DMS79 (cell line): ENCODE measurements at regions not wholly inside any gene's neighbourhood (a gene's known extent, or its start where the extent isn't known, plus 50 kb on each side); places are given as distances from the start of the nearest gene placed in this dataset.

Experiments
- DNase-seq: peaks from one replicate; lab custom pipeline; 2025; lab: John Stamatoyannopoulos, UW

DNA sequence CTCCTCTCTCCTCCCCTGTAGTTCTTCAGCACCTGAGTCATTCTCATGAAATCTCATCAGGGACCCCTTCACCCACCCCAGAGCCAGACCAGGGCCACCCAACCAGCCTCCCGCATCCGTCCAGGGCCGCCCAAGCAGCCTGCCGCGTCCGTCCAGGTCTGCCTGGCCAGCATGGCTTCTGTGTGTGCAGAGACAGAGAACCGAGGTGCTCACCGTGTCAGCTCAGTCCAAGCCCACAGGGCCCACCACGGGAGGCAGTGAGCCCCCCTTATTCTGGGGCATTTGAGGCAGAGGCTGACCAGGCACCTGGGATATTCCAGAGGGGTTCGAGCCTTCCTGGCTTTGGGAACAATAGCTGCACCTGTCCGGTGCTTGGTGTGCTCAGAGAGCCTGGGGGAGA, 1117.3 kb downstream of the BRD1 start:
- no peak for DNase-seq

DNA sequence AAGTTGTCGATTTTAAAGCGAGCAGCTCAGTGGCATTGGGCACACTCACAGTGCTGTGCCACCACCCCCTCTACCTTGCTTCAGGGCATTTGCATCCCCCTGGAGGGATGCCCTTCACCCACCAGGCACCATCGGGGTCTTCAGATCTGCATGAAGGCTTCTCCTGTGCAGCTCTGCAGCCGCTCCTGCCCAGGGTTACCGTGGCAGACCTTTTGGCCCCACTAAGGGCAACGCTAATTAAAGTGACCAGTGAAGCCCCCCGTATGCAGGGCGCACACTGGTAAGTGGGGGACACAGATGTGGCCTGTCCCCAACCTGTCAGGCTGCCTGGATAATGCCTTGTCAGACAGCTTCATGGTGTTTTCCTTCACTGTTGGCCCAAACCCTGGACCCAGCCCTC, 1117.7 kb downstream of the BRD1 start:
- no peak for DNase-seq

DNA sequence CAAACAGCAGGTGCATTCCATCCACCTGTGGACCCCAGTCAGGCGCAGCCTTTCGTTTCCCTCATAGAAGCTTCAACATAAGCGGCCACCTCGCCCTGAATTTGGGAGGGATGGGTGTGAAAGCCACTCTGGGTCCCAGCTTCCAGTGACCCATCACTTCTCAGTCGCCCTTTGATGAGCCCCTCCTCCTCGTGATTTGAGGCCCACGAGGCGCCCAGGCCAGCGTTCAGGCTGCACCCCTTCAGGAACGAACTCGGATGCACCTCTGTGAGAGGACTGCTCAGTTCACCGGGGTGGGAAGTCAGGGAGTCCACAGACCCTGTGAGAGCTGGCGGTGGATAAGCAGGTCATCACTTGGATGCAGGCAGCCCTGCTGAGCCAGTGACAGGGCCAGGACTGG, 1118.2 kb downstream of the BRD1 start:
- DNase-seq = no peak

DNA sequence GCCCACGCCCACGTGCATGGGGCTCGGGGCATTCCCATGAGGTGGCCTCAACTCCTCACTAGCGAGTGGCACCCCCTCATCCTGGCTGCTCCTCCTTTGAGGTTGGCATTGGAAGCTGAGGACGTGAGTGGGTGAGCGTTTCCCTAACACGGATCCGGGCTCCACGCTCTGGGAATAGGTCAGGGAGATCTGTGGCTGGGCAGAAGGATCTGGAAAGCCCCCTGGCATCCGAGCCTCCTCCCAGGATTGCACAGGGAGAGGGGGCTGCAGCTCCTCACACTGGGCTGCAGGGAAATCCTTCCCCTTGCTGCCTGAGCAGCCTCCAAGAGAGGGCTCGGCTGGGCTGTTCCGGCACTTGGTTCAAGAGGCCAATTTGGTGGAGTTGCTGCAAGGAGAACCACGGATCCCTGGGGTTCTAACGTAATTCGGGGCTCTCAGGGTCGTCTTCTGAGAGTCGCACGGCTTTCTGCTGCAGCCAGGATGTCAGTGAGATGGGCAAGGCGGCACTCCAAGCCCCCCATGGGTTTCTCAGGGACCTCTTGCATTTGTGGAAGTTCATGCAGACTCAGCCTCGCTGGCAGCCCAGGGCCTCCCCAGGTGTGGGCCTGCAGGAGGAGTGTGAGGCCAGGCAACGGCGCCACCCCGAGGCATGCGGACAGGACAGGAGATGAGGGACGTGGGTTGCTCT, 1119.0 kb downstream of the BRD1 start:
- no peak for DNase-seq

DNA sequence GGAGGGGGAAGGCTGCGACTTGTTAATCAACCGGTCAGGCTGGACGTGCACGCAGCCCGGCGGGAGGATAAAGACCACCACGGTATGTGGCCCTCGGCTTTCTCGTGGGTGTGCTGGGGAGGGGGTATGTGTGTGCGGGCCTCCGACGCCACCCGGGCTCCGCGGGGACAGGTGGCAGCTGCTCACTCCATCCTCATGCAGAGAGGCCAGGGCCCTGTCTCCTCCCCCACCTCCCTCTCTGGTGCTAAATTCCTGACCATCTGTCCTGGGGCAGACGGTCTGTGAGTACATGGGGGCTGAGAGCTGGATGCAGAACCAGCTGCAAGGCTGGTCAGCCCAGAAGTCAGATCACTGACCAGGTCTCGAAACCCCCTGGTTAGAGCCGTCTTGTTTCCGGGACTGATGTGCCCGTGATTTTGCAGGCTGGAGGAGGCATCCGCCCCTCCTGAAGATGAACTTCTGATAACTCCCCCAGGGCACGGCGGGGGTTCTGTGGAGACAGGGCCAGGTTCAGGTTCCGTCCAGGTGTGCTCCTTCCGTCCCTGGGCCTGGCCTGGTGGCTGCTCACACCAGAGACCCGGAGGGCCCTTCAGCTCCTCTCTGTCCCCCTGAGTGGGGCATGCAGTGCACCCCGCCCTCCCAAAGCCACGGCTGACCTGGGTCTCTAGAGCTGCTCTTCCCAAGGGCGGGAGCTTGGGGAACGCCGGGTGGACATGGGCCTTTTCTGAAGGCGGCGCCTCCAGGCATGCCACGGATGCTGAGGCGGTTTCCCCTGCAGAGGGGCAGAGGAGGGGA, 1119.7 kb downstream of the BRD1 start:
- DNase-seq = no peak

DNA sequence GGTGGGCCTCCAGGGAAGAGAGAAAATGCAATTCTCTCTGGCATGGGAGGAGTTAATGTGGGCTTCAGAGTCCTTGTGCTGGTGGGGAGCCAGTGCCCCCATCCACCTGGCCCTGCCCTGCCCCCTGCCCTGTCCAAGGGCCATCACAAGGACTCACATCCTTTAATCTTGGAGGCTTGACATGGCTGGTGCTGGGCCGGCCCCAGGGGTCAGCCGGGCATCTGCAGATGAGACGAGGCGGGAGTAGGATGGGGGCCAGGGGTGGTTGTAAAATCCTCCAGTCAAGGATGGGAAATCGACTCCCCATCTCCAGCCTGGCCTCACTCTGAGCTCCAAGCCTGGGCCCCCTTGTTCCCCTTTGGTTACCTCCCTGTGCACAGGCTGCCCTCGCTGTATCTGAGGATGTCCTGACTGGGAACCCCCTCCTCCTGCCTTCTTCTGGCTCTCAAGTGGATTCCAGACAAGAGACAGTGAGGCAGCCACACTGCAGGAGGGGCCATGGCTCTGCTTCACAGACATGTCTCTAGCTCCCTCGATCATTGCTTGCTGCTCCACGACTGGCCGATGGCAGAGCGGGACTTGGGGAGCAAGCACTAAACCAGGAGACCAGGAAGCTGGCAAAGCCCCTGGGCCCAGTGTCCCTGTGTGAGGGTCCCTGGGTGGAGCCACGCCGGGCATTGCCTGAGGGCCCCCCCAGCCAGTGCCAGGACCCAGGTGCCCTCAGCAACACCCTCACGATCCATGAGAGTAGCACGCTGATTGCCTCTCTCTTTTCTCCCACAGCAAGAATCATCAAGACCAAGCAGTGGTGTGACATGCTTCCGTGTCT, 1120.5 kb downstream of the BRD1 start:
- DNase-seq = no peak

DNA sequence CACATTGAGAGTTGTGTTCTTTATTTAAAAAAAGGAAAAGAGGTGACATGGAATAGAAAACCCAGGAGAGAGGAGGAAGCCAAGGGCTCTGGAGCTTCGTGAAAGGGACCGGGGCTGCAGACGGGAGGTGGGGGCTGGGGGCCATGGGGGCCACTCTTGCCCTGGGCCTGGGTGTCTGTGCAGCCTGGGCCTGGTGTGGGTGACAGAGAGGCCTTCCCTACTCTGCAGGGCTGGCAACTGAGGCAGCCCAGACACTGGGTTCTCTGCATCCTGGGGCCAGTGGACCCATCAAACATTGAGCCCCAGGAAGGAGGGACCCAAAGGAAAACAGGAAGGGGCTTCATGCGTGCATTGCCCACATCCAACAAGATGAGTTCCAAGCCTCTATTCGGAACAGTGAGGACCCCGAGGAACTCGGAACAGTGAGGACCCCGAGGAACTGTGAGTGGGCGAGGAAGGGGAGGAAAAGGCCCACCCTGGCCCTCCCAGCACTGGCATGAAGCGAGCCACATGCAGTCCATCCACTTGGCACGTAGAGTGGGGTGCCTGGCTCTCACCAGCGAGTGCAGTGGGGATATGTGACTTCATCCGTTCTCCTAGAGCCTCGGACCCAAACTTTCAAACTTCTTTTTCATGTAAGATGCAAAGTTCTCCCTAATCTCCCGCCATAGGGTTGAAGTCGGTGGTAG, 1121.6 kb downstream of the BRD1 start:
- no peak for DNase-seq

DNA sequence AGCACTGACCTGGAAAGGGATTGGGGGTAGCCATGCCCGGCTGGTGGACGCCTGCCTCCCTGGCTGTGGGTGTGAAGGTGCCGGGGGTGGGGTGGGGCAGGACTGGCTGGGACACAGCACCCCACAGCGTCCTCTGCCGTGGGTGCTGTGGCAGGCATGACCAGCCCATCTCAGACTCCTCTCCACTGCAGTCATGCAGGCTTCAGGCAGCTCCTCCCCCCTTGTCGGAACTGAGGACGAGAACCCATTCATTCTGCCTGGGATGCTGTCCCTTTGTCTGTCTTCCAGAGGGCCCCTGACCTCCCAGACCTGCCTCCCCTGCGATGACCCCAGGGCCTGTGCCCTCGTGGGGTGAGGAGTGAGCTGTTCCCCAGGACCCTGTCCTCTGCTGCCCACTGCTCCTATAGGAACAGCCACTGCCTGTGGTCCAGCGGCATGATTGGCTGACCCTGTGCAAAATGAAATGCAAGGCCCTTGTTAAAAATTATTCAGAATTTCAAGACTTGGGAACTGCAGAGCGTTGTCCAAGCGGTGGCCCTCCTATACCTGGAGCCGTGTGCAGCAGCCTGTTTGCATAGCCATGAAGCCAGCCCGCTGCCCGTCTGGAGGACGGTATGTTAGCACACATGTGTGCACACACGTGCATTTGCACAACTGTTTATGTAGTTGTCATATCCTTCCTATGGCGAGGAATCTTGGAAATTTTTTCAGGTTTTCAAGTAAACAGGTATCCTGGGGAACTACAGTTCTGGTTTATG, 1122.3 kb downstream of the BRD1 start:
- DNase-seq = no peak

DNA sequence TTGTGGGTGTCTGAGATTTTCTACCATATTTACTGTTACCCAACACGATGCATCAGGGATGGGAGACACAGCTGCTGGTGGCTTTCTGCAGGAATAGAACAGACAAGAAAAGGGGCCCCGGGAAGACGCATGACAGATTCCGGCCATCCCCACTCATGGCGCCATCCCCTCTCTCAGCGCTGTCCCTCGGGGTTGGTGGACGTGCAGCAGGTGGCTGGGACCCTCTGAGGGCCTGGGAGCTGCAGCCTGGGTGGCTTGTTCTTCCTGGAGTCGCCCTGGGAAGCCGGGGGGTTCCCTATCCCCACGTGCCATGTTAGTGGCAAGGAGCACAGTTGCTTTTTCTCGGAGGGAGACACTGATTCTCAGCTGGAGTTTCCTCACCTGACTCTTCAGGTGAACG, 1123.3 kb downstream of the BRD1 start:
- DNase-seq = no peak

DNA sequence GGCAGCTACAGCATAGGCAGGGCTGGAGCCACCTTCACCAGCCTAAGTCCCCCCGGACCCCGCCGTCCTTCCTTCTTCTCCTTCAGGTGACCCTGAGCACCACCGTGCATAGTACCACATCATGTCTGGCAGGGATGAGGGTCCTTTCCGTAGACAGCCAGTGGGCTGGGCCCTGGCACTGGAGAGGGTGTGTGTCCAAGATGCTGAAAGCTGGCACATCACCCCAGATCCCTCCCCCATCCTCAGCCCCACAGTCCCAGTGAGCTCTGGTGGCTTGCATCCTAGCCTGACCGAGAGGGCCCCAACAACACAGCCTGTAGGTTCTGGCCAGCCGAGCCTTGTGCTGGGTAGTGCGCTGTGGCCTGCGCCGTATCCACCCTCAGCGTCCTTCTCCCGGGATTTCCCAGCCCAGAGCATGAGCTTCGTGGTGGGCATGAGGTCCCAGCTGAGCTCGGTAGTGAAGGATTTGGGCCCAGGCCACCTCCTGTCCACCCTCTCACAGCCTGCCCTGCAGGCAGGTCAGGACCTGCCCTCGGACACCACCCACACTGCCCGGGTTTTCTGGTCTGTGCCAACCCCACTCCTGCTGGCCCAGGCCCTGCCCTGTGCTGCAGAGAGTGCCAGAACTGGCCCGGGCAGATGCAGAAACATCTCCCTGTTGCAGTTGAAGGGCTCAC, 1124.3 kb downstream of the BRD1 start:
- no peak for DNase-seq

DNA sequence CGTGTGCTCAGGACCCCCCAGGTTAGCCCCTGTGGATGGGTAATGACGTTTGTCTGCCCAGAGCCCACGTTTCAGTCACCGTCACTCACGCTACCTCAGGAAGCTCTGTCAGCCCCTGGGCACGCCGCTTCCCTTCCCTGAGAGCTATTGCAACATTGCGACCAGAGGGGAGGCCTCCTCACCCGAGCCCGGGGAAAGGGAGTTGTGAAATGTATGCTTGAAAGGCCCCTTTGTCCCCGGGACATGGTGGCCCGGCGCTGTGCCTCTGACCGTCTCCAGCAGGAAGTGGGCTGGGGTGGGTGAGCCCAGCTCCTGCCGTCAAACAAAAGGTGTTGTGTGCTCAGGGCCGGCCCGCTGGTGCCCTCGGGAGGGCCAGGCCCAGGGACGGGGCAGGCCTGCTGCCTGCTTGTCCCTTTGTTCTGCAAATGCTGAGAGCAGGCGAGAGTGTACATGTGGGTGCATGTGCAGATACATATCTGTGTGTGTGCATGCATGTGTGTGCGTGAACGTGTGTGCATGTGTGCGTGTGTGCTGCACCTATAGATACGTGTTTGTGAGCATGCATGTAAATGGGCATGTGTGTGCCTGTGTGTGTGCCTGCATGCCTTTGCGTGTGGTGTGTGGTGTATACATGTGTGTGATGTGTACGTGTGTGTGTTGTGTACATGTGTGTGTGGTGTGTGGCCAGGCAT, 1125.0 kb downstream of the BRD1 start:
- DNase-seq = no peak

DNA sequence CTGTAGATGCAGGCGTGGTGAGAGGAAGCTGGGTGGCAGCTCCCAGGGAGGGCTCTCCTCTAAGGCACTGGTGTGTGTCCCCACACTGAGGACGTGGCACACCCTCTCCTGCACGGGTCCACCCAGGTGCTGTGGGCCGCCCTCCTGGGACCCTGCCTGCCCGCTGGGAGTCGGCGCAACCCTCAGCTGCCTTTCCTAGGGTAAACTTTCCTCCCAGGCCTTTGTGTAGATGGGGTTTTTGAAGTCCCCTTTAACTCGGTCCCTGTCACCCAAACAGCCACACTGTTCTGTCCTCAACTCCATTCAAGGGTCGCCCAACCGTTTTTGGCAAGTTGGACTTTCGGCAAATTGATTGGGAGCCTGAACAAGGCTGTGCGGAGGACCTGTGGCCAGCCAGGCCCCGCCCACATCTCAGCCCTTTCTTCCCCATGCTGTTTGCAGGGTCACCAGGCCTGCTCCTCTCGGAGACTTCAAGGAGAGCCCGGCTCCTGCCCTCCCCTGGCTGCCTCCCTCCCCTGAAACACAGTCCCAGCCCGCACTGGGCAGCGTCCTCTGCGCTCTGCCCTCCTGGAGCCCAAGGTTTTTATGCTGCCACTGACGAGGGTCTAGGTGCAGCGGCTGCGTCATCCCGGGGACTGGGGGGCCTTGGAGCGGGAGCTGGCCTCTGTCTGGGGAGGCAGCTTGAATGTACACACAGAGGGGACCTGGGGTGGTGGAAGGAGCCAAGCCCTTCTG, 1126.2 kb downstream of the BRD1 start:
- DNase-seq = no peak

DNA sequence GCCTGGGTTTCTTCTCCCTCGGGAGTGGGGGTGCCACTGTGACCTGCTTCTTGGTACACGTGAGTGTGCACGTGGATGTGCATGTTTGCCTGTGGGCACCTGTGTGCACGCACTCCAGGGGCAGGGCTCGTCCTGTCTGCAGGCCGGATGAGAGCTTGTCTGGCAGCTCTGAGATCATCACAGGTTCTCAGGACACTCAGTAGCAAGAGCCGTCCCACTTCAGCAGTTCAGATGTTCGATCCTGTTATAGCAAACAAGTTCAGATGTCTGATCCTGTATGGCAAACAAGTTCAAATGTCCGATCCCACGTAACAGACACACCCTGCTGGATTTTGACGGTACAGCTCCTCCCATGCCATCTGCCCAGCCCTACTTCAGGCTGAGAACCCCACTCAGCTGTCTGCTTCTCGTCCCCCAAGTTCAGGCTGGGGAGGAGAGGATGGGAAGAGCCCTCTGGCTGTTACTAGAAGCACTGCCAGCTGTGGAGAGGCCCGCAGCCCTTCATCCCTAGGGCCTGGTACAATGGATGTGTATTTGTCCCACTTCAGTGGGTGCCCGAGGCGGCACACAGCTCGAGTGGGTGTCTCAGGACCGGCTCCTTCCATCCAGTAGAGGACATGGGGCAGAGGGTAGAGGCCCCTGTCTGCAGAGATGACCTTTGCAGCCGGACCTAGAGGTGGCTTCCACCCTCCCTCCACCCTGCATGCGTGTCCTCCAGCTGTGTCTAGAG, 1126.9 kb downstream of the BRD1 start:
- no peak for DNase-seq

DNA sequence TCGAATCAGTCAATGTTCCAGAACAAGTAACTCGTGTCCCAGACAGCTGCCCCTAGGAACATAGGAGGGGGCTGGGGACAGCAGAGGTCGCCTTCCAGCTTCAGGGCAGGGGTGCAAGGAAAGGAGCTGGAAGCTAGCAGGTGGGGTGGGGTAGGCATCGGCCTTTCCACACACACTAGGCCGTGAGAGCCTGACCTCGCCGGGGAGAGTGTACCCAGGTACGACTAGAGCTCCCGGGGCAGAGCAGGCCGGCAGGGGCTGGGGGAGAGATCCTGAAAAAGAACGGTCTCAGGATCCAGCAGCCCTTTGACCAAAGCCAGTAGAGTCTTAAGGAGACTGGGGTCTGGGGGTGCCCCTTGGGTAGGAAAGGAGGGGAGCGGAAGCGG, 1127.5 kb downstream of the BRD1 start:
- DNase-seq = no peak

DNA sequence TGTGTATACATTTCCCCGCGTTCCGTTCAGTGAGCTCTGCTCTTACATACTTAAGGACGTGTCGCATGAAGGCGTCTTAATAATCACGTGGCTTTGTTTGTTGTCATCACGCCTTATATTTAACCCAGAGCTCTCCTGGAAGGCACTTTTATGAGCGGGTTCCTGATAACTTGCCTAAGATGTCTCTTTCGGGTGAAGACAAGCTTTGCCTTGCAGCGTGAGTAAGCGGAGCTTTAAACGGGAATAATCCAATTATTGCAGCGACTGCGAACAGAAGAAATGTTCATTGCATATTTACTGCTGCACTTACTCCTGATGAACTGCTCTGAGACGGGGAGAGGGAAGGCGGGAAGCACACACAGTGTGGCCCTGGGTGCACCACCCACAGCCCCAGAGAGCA, 1128.2 kb downstream of the BRD1 start:
- no peak for DNase-seq

DNA sequence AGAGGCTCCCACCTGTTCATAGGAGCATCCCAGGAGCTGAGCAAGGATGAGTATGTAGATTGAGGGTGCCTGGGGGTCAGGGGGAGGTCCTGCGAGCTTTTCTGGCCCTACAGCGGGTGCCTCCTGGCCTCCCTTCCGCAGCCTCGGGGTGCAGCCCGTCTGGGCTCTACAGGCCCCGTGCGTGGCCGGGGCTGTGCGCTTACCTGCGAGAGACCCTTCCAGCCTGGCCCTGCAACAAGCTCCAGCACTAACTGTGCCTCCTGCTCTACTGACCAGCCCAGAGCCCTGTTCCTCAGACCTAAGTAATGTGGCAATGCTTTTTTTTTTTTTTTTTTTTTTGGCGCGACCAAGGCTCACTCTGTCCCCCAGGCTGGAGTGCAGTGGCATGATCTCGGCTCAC, 1129.1 kb downstream of the BRD1 start:
- DNase-seq = no peak

DNA sequence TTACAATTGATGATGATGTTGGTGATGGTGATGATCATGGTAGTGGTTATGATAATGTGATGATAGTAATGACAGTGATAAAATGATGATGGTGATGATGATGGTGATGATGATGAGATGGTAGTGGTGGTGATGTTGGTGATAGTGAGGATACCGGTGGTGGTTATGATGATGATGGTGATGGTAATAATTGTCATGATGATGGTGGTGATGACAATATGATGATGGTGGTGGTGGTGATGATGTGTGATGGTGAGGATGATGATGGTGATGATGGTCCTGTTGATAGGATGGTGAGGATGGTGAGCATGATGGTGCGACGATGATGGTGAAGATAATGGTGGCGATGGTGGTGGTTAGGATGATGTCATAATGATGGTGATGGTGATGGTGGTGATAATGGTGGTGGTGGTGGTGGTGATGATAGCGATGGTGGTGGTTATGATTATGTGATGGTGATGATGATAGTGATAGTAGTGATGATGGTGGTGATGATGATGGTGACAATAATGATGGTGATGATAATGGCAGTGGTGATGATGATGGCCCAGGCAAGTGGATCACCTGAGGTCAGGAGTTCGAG, 1129.9 kb downstream of the BRD1 start:
- DNase-seq = no peak

DNA sequence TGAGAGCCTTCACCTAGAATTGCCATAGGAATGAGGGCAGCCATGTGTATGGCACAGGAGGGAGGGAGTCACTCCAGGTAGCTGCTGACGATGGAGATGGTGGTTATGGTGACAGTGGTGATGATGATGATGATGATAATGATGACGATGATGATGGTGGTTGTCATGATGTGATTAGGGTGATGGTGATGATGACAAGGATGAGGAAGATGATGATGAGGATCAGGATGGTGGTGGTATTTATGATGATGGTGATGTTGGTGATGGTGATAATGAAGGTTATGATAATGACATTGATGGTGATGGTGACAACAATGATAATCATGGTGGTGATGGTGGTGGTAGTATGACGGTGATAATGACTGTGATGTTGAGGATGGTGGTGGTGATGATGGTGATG, 1130.5 kb downstream of the BRD1 start:
- DNase-seq = no peak

DNA sequence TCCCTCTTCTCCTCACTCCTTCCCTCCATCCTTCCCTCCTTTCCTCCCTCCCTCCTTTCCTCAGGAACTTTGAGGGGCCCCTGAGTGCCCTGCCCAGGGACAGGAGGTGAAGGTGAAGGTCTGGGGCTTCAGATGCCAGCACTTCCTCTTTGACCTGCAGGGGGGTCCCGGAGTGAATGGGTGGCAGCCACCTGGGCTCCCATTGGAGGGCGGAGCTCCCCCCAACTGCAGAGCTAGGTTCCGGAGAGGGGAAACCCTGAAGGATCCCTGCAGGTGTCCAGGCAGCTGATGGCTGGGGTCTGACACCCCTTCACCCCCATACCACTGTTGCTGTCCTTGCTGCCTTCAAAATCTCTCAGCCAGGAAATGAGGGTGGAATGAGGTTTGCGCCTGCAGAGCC, 1131.3 kb downstream of the BRD1 start:
- no peak for DNase-seq
